Fibroblast of lung (primary cell): ENCODE measurements at regions not wholly inside any gene's neighbourhood (a gene's known extent, or its start where the extent isn't known, plus 50 kb on each side); places are given as distances from the start of the nearest gene placed in this dataset.
A peak's percentile ranks its signal among the peaks of the same experiment; 100 is the strongest.

Source experiments
- DNase-seq, 2 donors: peaks; one replicate each; pipeline versions ENCODE4 v3.0.0 to v3.0.0-alpha.2; 2010; ENCODE audit warnings: low read depth in 2 of 2
- H2AFZ ChIP-seq: 2 replicates; pipeline ENCODE4 v1.5.1; 2012; ENCODE audit warnings: low read length, control low read depth, inconsistent platforms
- H3K27ac ChIP-seq: 2 replicates; pipeline ENCODE4 v1.5.1; 2011; ENCODE audit warnings: low read length, control low read depth; ENCODE audit not compliant: insufficient read depth
- H3K27me3 ChIP-seq: 2 replicates; pipeline ENCODE4 v1.5.1; 2011; ENCODE audit warnings: mild to moderate bottlenecking, low read length; ENCODE audit not compliant: control insufficient read depth, insufficient read depth
- H3K36me3 ChIP-seq: 2 replicates; pipeline ENCODE4 v1.5.1; 2011; ENCODE audit warnings: low read length; ENCODE audit not compliant: control insufficient read depth, insufficient read depth
- H3K4me1 ChIP-seq: 2 replicates; pipeline ENCODE4 v1.5.1; 2011; ENCODE audit warnings: low read length; ENCODE audit not compliant: control insufficient read depth, insufficient read depth; ENCODE audit errors: extremely low read depth
- H3K4me2 ChIP-seq: 2 replicates; pipeline ENCODE4 v1.5.1; 2011; ENCODE audit warnings: low read length, control low read depth; ENCODE audit not compliant: insufficient read depth; ENCODE audit errors: extremely low read depth
- H3K4me3 ChIP-seq, 4 experiments: fragments of 200-600 bp in 1 of 4; sonication (generic) in 1 of 4; replicated peaks in 1 of 4; 2 replicates each; pipeline ENCODE4 v1.5.1; 2011 to 2016; ENCODE audit warnings: low read length in 4 of 4, low read depth in 3 of 4, mild to moderate bottlenecking in 3 of 4, control low read depth in 2 of 4, inconsistent platforms in 1 of 4, mixed read lengths in 1 of 4; ENCODE audit not compliant: insufficient read depth in 1 of 4; ENCODE audit errors: control extremely low read depth in 1 of 4
- H3K79me2 ChIP-seq: 2 replicates; pipeline ENCODE4 v1.5.1; 2012; ENCODE audit warnings: mild to moderate bottlenecking, low read length, inconsistent platforms; ENCODE audit not compliant: control insufficient read depth, insufficient read depth
- H3K9ac ChIP-seq: 2 replicates; pipeline ENCODE4 v1.5.1; 2011; ENCODE audit warnings: mild to moderate bottlenecking, low read length, control low read depth; ENCODE audit not compliant: insufficient read depth
- H3K9me3 ChIP-seq: 2 replicates; pipeline ENCODE4 v1.5.1; 2012; ENCODE audit warnings: low read depth, low read length; ENCODE audit not compliant: control insufficient read depth, insufficient read depth
- H4K20me1 ChIP-seq: 2 replicates; pipeline ENCODE4 v1.5.1; 2011; ENCODE audit warnings: low read length; ENCODE audit not compliant: control insufficient read depth, insufficient read depth; ENCODE audit errors: extremely low read depth
- CTCF ChIP-seq, 2 donors: IDR thresholded peaks in 1 of 2; conservative IDR thresholded peaks in 1 of 2; 1 replicate in 1 of 2; 2 replicates in 1 of 2; pipeline ENCODE4 v1.5.1; 2011 to 2012; ENCODE audit warnings: low read length in 2 of 2, control low read depth in 1 of 2, inconsistent platforms in 1 of 2, low read depth in 1 of 2, mild to moderate bottlenecking in 1 of 2
- EZH2 ChIP-seq: IDR thresholded peaks from 2 replicates; pipeline ENCODE4 v1.5.1; 2012; ENCODE audit warnings: low read length, control low read depth, mild to moderate bottlenecking; ENCODE audit errors: missing control alignments

DNA sequence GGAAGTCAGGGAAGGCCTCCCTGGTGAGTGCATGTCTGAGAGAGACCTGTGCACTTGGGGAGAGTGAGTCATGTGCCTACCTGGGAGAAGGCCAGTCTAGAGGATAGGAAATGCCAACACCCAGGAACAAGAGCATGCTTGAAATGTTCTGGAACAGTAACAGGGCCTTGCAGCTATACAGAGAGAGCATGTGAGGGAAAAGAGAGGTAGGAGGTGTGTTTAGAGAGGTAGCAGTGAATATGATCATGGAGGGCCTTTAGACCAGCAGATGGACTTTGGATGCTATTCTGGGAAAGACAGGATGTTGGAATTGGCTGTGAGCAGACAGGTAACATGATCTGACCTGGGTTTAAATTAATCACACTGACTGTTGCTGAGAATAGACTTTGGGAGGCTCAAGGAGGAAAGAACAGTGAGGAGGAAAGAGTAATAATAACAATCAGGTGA lies 1143.6 kb downstream of the FLRT2 start:
- no peaks in the 10 kb centered on the region for H3K27me3 ChIP-seq
- no peaks in the 10 kb centered on the region for H3K9me3 ChIP-seq
- H3K27ac ChIP-seq: no peak overlapping the region
- H3K79me2 ChIP-seq: no peaks in the 10 kb centered on the region
- H3K4me1 ChIP-seq: no peaks in the 10 kb centered on the region
- TF ChIP-seq CTCF (conservative IDR thresholded peaks at IDR 0.05 in 1 of 2, IDR thresholded peaks at IDR 0.05 in 1 of 2; ENCODE audit: low read depth in 1 of 2, low read length in 2 of 2) (no peak), EZH2 (no peak)
- no peak overlapping the region for H3K4me3 ChIP-seq
- no peak overlapping the region for H3K4me2 ChIP-seq
- H3K36me3 ChIP-seq: no peaks in the 10 kb centered on the region
- peak in 1 of 2 donors; percentile 2 for DNase-seq
- no peak overlapping the region for H2AFZ ChIP-seq
- H4K20me1 ChIP-seq: no peaks in the 10 kb centered on the region
- H3K9ac ChIP-seq: no peak overlapping the region

DNA sequence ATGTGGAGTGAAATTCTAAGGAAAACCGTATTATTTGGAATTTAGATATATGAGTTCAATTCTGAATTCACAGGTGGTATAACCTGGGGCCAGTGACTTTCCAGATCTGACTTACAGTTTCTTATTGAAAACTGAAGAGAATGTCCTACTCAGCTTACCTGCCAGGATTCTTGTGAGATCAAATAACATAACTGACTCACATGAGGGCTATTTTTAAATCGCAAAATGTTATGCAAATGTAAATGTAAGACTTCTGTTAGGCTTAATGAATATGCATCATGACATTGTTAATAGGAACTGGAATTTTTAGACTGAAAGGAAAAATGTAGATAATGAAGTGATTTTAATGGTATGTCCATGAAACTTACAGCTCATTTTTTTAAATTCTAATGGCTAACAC lies 1142.1 kb downstream of the FLRT2 start:
- Histone ChIP-seq H3K9ac (no peak overlapping the region), H3K4me1 (no peaks in the 10 kb centered on the region), H3K9me3 (no peaks in the 10 kb centered on the region), H3K27me3 (no peaks in the 10 kb centered on the region), H4K20me1 (no peaks in the 10 kb centered on the region), H3K4me2 (no peak overlapping the region), H3K4me3 (no peak overlapping the region), H3K36me3 (no peaks in the 10 kb centered on the region), H3K27ac (no peak overlapping the region), H2AFZ (no peak overlapping the region), H3K79me2 (no peaks in the 10 kb centered on the region)
- TF ChIP-seq EZH2 (no peak), CTCF (conservative IDR thresholded peaks at IDR 0.05 in 1 of 2, IDR thresholded peaks at IDR 0.05 in 1 of 2; ENCODE audit: low read depth in 1 of 2, low read length in 2 of 2) (no peak)
- DNase-seq: no peak

DNA sequence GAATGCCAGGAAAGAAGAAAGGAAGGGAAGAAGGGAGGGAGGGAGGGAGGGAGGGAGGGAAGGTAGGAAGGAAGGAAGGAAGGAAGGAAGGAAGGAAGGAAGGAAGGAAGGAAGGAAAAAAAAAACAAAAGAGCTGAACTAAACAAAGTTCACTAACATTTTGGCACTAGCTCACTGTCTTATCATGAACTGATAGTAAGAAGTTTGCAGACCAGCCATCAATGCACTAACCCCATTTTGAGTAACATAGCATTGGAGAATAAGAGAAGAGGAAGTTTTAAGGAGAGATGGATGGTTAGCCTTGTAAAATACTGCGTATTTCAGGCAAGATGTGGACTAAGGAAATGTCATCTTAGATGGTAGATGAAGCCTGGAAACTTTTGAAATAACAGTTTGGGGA lies 1136.0 kb downstream of the FLRT2 start:
- H2AFZ ChIP-seq: no peak overlapping the region
- no peaks in the 10 kb centered on the region for H3K27me3 ChIP-seq
- no peaks in the 10 kb centered on the region for H3K9me3 ChIP-seq
- no peak overlapping the region for H3K9ac ChIP-seq
- H3K79me2 ChIP-seq: no peaks in the 10 kb centered on the region
- no peak overlapping the region for H3K4me2 ChIP-seq
- H3K36me3 ChIP-seq: no peaks in the 10 kb centered on the region
- no peak for TF ChIP-seq EZH2
- TF ChIP-seq CTCF (conservative IDR thresholded peaks at IDR 0.05 in 1 of 2, IDR thresholded peaks at IDR 0.05 in 1 of 2; ENCODE audit: low read depth in 1 of 2, low read length in 2 of 2): no peak
- H4K20me1 ChIP-seq: no peaks in the 10 kb centered on the region
- H3K27ac ChIP-seq: no peak overlapping the region
- DNase-seq: no peak
- no peaks in the 10 kb centered on the region for H3K4me1 ChIP-seq
- no peak overlapping the region for H3K4me3 ChIP-seq
